GM19240 (cell line): ENCODE measurements at regions not wholly inside any gene's neighbourhood (a gene's known extent, or its start where the extent isn't known, plus 50 kb on each side); places are given as distances from the start of the nearest gene placed in this dataset.

Experiments
- DNase-seq: peaks from one replicate; pipeline ENCODE4 v3.0.0; 2011; ENCODE audit warnings: low spot score; ENCODE audit not compliant: insufficient read length

DNA sequence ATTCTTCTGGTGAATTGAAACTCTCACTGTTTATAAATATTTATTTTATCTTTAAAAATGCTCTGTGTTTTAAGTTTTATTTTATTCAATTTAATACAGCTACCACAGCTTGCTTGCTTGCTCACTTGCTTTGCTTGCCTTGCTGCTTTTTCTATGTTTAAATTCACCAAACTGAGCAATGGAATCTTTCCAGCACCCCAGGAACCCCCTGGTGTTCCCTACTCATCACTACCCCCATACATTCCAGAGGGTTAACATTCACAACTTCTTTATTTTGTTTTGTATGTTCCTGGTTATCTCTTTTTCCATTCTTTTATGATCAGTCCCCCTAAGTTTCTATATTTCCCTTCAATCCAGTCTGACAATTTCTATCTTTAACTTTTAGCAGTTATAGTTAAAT, 166.5 kb upstream of the COL1A2 start:
- DNase-seq = no peak

DNA sequence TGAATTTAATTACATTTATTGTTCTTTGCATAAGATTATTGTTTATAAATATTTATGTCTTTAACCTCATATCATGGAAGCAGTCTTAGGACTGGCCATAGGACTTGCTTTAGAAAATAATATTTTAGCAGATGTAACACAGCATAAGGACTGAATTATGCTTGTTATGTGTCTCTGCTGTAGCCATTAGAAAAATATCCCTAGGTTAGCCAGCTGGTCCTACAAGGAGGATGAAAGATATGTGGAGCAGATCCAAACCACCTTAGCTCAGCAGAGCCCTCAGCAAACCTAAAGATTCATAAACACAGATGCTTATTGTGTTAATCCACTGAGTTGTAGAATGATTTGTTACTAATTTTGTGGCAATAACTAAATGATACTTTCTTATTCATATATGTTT, 166.0 kb upstream of the COL1A2 start:
- DNase-seq = no peak

DNA sequence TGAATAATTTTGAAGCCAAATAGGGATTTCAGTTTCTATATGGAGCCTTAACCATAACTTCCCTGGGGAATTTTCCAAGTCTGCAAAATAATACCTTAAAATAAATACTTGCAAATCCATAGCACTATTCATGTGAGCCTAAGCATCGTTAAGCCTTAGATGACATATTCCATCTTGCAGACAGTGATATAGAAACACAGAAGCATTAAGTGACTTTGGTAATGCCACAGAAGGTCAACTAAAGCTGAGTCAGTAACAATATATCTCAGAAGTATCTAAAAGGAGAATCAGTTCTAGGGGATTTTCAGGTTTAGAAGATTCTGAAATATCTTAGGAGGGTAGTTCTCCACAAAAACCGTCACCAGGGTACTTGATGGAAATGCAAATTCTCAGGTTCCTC, 163.4 kb upstream of the COL1A2 start:
- no peak for DNase-seq

DNA sequence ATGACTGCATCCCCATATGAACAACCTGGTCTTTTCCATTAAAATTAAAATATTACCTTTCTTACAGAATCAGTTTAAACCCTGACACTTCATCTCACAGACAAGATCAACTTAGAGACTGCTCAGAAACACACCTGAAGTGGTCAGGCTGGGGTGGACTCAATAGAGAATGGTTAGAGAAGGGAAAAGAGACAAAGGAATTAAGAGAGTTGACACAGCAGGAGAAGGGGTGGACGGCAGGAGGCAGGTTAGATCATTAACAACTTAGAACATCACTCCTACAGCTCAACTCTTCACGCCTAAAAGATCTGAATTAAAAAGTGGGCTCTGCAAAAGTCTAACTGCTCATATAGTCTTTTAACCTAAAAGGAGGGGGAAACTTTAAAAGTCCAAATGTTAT, 157.7 kb upstream of the COL1A2 start:
- DNase-seq = no peak

DNA sequence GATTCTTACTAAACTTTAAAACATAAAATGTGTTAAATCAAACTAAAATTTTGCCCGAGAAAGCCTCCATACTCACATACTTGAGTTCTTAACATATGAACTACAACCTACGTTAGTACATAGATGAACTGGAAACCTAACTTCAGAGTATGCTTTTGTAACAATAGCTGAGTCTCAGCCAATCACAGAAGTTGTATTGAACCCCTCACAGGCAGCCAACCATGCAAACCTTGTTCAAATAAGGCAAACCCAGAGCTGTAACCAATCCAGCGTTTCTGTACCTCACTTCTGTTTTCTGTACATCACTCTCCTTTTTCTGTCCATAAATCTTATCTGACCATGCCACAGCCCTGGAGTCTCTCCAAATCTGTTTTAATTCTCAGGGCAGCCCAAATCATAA, 157.3 kb upstream of the COL1A2 start:
- no peak for DNase-seq

DNA sequence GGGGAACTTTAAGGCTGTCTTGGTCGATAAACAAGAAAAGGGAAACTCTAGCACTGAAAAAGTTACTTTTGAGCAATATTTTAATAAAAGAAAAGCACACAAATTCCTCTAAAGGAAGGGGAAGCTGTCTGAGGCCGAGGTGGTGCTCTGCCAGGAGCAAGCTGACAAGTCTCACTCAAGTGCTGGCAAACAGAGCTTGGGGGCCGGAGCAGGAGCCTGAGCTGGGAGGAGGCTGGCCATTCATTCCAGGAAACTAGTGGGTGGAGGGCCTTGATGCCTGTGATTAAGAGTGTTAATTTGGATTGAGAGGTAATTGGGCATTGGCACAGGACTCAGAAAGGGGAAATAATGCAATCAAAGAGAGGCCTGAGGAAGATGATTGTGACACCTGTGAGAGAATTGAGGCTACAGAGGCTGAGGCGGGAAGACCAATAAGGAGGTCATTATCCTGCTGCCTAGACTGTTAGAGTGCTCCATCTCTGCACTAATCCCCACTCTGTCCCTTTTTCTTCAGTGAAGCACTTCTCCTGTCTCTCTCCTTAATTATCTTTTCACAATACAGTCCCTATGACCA, 154.9 kb upstream of the COL1A2 start:
- DNase-seq = no peak

DNA sequence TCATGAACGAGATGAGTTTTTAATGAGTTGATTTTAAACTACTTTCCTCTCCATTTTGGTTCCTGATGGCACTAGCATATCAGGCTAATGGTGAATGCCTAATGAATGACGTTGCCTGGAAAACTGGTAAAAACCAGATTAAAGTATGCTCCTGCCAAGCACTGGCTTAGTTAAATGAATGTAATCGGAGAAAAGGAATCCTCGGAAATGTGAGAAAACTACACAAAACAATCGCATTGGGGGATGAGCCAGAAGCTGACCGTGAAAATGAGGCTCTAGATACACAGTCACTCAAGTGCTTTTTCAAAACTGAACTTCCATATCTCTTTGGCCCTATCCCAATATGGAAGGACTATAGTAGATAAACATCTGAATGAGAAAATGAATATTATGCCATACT, 153.8 kb upstream of the COL1A2 start:
- DNase-seq = no peak

DNA sequence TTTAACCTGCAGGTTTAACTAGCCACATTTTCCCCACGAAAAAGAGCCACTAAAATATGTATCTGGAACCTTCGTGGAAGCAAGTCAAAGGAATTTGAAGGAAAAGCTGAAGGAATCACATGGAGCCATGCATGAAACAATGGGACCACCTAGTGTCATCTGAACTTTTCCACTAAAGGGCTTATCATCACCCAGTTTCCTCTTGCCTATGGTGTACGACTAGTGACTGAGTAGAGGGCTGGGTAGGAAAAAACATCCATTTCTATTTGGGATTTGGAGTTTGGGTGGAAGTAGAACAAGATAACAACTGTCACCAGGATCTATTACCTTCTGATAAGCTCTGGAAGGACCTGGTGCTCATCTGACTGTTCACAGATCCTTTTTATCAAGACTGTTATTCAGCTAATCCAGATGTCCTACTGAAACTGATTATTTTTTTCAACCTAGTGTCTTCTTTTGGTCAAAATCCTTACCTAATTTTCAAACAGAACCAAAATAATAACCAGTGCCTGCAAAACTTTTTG, 153.2 kb upstream of the COL1A2 start:
- DNase-seq = no peak

DNA sequence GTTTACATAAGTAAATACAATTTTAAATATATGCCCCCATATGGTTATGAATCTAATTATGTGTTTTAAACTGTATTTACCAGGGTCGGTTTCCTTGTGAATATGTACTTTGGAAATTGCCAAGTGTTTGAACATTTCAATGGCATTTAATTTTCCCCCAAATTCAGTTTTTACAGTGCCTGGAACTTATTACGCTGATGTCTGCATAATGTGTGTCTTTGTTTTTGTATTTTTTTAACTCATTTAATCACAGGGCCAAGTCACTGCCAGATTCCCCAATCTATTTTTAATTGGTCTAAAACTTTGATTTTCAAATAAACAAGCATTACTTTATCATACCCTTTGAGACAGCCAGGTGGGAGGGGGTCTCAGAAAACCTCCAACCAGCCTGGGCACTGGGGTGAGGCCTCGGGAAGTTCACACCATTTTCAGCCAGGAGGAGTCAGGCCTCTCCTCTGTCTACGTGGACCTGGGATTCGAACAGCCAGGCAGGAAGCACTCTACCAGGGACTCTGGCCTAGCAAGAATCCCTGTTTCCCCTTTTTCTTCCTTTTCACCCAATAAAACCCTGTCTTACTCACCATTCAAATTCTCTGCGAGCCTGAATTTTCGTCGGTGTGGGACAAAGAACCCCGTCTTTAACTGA, 151.5 kb upstream of the COL1A2 start:
- no peak for DNase-seq

DNA sequence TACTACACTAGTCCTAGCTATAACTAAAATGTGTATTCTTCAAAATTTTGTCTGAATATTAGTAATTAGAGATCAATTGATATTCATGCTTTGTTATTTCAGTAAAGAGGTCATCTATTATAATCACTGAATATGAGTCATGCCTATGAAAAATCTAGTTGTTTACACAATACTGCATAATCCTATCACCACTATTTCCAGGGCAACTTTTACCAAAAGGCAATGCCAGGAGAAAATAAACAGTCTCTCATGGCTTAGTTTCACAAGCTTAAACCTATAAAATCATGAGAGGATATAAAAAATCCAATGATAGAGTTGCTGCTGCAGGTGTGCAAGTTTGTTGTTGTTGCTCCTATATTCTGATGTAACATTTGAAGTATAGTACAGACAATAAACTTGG, 149.9 kb upstream of the COL1A2 start:
- no peak for DNase-seq

DNA sequence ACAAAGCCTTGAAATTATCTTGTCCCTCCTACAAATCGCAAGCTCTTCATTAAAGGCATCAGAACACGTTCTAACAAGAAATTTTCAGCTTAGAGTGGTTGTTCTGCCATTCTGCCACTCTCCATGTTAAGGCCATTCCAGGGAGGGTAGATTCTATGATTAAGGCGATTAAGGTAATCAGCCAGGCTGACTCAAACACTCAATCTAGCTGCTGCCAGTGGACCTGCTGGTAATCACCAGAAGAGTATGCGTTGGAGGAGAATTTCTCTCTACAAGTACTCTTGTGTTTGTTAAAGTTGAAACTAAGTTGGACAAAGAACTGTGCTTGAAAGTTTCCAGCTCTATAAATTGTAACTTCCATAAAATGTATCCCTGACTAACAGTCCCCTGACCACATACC, 149.2 kb upstream of the COL1A2 start:
- DNase-seq = no peak

DNA sequence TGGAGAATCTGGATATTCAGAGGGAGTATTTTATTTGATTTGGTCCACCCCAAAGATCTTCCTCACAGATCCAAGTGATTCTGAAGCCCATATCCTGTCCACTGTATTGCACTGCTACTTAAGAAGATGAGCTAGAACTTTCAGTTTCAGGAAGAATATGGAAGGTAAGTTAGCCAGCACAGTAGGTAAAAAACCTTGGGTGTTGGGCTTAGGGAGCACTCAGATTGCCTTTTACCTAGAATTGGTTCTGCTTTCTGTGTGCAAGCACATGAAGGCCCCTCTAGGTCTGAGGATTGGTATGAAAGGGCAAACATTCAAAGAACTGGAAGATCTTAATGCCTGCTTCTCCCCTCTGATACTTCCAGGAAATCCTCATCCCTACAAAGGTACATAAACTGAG, 146.7 kb upstream of the COL1A2 start:
- no peak for DNase-seq

DNA sequence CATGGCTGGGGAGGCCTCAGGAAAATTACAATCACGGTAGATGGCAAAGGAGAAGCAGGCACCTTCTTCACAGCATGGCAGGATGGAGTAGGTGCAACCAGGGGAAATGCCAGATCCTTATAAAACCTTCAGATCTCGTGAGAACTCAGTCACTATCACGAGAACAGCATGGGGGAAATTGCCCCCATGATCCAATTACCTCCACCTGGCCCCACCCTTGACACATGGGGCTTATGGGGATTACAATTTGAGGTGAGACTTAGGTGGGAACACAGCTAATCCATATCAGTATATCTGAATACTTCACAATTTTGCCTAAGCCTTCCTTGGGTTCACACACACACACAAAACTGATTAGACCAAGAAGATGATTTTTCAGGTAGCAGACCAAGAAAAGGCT, 145.1 kb upstream of the COL1A2 start:
- DNase-seq = no peak

DNA sequence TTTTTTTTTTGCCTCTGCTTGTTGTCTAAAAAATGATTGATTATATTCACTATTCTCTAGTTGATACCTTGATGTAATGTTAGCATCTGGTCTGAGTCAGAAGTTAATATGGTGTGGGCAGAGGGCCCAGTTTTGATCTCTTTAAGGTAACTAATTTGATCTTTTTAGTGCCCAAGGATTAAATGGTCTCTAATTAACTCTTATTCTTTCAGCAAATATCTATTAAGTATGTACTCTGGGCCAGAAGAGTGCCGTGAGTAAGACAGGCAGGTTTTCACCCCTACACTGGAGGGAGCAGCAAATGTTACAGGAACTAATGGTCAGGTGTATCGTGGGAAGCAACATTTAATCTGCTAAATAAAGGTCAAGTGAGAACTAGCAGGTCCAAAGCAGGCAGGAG, 144.6 kb upstream of the COL1A2 start:
- DNase-seq = no peak

DNA sequence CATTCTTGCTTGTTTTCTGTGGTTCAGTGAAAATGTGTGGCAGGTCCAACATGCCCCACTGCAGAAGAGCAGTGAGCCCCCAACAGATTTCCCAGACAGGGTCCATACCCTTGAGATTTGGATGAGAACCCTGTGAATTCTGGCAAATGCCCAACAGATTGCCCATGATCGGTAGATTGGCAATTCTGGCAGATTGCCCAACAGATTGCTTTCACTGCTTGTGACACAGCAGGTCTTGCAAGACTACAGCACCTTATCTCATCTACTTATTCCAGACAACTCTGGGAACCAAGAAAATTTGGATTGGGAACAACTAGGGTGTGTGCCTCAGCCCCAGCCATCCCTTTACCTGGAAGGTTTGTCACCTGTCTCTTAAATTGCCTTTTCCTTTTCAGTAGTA, 143.7 kb upstream of the COL1A2 start:
- no peak for DNase-seq

DNA sequence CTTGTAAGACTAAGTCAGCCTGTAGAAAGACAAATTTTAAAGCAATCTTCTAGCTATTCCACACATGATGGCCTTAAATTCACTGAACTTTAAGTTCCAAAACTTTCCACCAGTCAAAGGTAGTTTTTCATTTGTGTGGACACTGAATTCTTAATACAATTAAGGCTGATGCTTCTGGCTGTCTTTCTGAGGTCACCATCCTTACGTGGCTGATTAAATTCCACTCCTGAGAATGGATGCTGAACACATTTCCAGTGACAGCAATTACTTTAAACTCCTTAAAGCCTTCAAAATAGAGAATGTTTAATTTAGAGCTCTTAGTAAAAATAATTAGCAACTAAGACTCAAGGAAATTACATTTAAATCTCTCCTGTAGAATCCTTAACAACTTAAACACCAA, 142.6 kb upstream of the COL1A2 start:
- DNase-seq = no peak

DNA sequence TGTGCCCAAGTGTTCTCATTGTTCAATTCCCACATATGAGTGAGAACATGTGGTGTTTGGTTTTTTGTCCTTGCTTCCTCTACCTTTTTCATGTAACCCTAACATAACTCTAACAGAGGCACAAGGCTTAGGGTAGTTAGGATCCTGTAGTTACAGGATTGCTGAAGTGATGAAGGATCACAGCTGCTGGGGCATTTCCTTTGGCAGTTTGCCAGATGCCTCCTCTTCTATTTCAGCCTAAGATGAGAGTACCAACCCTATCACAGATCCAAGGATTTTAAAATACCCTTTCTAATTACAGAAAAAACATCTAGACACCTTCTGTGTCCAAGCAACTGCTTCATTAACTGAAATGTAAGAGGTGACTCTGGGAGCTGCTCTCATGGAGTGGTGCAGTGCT, 141.7 kb upstream of the COL1A2 start:
- no peak for DNase-seq

DNA sequence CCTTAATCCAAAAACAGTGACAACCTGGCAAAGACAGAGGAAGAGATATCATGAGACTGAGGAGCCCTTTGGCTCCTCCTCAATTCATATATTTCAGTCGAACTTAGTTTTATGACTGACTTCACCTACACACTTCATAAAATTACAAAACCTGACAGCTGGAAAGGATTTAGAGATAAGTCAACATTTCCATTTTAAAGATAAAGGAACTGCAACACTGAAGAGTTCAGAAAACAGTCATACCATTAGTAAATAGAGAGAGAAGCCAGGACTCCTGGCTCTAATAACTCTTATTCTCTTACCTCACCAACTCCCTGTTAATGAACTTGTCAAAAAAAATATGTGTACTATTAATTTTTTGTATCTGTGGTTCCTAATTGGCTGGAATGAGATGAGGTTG, 141.0 kb upstream of the COL1A2 start:
- DNase-seq = no peak

DNA sequence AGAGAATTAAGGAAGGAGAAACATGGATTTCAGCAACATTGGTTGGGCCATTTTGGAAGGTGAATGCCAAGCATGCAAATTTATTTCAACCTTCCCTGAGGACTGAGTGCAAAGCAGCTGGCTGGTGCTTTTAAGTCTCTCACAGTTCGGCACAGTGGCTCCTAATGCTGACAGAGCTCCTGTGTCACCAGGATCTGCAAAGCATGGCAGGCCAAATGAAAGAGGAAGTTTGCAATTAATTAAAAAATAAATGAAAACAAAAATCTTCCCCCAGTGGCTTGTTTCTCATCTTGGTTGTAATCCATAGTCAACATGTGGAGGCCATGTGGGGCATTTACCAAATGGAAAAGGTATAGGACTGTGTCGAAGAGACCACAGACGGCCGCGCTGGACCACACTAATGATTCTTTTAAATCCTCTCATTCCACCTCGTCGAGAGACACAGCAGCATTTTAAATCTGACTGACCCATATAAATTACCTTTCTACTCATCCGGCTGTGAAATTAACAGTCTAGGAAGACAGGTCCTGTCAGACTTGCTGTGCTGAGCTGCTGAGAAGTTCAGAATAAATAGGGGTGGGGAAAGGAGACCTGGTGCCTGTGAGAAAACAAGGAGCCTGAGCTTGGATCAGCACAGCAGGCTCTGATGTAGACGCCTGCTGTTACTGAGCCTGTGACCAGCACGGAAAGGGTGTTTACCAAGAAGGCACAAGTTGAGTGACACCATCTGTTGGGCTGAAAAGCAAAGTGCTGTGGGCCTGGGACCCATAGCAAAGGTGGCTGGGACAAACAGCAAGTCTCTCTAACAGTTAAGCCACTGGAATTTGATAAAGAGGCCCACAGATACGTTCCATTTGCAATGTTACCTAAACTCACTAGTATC, 136.0 kb upstream of the COL1A2 start:
- no peak for DNase-seq

DNA sequence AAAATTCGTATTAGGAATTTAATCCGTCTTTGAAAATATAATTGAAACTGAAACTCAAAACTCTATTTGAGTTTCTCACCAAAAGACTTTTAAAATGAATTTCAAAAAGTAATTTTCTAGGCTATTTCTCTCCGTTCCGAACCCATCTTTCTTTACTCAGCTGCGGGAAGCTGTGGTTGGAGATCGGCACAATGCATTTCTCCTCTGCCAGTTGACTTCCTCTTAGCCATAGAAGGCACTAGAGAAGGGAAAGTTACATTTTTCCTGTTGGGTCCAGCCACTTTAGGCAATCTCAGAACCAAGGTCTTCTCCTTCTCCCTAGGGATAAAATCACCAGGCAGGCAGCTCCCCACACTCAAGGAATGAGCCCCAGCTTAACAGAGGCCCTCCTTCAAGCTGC, 133.6 kb upstream of the COL1A2 start:
- DNase-seq = no peak

DNA sequence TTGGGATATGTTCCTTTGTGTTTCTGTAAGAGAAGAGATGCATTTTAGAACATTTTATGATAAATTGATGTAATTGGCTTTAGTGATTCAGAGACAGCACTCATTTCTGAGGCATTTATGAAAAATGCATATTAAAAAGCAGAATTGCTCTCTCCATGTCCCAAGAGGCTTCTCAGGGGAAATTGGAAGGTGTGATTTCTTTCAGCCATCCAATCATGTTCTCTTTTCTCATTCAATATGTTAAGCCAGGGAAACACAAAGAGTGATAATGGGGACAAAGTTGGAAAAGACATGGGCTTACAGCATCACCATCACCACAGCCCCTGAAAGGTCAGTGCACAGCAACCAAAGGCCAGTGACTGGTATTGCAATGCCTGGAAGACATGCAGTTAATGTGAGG, 129.9 kb upstream of the COL1A2 start:
- DNase-seq = no peak

DNA sequence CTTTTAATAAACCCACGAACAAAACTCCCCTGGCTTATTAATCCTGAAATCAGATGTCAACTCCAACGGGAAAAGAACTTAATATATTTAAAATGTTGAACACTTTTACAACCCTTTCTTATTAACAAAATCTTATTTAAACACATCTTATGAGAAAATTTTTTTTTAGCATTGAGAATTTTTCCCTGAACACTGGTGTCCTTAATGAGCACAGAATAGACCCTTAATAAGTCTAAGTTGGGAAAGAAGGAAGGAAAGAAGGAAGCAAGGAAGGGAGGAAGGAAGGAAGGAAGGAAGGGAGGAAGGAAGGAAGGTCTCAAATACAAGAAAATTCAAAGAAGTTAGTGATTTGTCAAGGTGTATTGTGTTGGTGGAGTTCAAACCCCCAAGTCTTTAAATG, 129.2 kb upstream of the COL1A2 start:
- DNase-seq = no peak

DNA sequence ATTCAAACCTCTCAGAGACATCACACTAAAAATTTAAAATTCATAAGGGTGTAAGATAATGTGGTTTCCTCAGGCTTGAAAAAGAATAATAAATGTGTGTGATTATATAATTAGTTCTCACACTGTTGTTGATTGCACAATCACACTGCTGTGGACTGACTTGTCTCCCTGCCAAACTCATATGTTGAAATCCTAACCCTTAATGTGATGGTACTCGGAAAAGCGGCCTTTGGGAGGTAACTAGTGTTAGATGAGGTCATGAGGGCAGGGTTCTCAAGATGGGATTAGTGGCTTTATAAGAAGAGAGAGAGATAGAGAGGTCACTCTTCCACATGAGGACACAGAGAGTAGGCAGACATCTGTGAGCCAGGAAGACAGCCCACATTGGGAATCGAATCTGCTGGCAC, 128.5 kb upstream of the COL1A2 start:
- DNase-seq = no peak
